Posterior vena cava (tissue), 2 donors: ENCODE measurements at regions not wholly inside any gene's neighbourhood (a gene's known extent, or its start where the extent isn't known, plus 50 kb on each side); places are given as distances from the start of the nearest gene placed in this dataset.

Experiments
- DNase-seq: peaks from one replicate; pipeline ENCODE4 v3.0.0-alpha.2; 2020; ENCODE audit warnings: low spot score
- intact Hi-C, 2 donors: fragments of 100-400 bp; cut with DNase I; formaldehyde crosslinking; loops; one replicate each; pipeline versions ENCODE4 v1.14.1 to v1.14.2; 2022 to 2023
- donor health status: DM: yes; HTN: yes; CAD: no.
- donor health status: DM: yes; HTN: yes; CAD: no.

- DNase-seq: no peak
- intact Hi-C loops: no loop called here
These were observed 64.8 kb upstream of the FGF10 start for GRCh38 chr5:44454002-44454401.

- no peak for DNase-seq
- intact Hi-C loops: no loop called here
These were observed 57.2 kb upstream of the FGF10 start for GRCh38 chr5:44446399-44446798.

DNA sequence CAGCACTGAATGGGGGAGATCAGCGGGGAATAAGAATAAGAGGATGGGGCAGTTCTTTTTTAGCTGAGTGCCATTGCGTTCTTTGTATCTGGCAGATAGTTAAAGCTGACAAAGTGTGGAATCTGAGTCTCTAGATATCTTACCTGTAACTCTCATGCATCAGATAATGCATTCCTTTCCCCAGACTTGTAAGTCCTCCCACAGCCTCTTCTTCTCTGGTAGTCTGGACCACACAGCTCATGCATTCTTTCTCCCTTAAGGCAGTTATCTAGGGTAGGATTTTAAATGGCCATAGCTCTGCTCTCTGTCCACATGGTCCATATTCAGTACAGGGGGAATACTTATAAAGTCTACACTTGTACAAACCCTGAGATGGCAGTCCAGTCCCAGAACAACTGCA, 54.0 kb upstream of the FGF10 start:
- intact Hi-C loops: no loop called here
- DNase-seq: no peak

DNA sequence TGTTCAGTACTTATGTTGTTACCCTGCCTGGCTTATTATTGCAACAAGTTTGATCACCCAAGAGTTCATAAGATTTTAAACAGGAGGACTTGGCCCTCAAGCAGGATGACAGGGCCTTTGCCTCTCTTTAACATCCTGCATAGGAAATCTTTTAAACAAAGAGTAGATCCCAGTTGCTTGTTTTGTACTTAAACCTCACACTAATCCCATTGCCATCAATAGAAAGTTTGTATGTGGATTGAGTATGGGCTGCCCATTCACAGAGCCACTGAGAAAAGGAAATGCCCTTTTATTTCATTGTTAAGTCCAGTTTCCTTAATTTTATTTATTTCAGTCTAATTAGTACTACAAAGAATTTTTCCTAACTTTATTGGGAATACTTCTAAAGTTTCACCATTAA, 52.2 kb upstream of the FGF10 start:
- no peak for DNase-seq
- intact Hi-C loops: no loop called here

DNA sequence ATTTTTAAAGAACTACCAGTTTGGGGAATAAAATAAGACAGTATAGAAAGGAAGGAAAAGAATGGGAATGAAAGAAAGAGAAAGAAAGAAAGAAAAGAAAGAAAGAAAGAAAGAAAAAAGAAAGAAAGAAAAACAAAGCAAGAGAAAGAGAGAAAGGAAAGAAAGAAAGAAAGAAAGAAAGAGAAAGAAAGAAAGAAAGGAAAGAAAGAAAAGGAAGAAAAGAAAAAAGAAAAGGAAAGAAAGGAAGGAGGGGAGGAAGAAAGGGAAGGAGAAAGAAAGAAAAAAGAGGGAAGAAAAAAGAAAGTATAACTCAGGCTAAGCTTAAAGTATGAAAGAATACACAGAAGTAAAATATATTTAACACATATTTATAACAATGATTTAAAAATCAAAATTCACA, 51.0 kb upstream of the FGF10 start:
- no peak for DNase-seq
- intact Hi-C loops: no loop called here
